Activated T-cell treated with anti-CD3 and anti-CD28 coated beads, Interleukin-2, amount 50 U/mL, for 4 hours (primary cell): ENCODE measurements at regions not wholly inside any gene's neighbourhood (a gene's known extent, or its start where the extent isn't known, plus 50 kb on each side); places are given as distances from the start of the nearest gene placed in this dataset.

Experiments
- ATAC-seq, 2 donors: fragments of 200-7000 bp; cut with Tn5 transposase; one replicate each; pipeline ENCODE4 v1.10.0; 2021
- DNase-seq: peaks from one replicate; pipeline ENCODE4 v3.0.0-alpha.2; 2020
- H3K27me3 Mint-ChIP-seq: one replicate; pipeline ENCODE4 v1.8.0; 2021; ENCODE audit warnings: low read depth, mixed read lengths
- H3K36me3 Mint-ChIP-seq: one replicate; pipeline ENCODE4 v1.8.0; 2022; ENCODE audit warnings: mixed read lengths; ENCODE audit not compliant: insufficient read depth
- H3K4me1 Mint-ChIP-seq: one replicate; pipeline ENCODE4 v1.8.0; 2021; ENCODE audit warnings: low read depth, mixed read lengths
- H3K4me3 Mint-ChIP-seq: one replicate; pipeline ENCODE4 v1.8.0; 2021; ENCODE audit warnings: mild to moderate bottlenecking, moderate library complexity, mixed read lengths
- H3K9me3 Mint-ChIP-seq: one replicate; pipeline ENCODE4 v1.8.0; 2021; ENCODE audit warnings: mixed read lengths

GRCh38 chr4:163866728-163867315 is 372.3 kb downstream of the TMA16 start:
- Mint-ChIP-seq H3K9me3 (no peaks in the 10 kb centered on the region), H3K4me3 (no peak overlapping the region), H3K27me3 (no peaks in the 10 kb centered on the region), H3K36me3 (no peaks in the 10 kb centered on the region), H3K4me1 (no peaks in the 10 kb centered on the region)
- peak; percentile 61 to 73 for ATAC-seq
- DNase-seq: no peak

GRCh38 chr4:163868445-163868844 is 374.0 kb downstream of the TMA16 start:
- no peaks in the 10 kb centered on the region for H3K9me3 Mint-ChIP-seq

DNA sequence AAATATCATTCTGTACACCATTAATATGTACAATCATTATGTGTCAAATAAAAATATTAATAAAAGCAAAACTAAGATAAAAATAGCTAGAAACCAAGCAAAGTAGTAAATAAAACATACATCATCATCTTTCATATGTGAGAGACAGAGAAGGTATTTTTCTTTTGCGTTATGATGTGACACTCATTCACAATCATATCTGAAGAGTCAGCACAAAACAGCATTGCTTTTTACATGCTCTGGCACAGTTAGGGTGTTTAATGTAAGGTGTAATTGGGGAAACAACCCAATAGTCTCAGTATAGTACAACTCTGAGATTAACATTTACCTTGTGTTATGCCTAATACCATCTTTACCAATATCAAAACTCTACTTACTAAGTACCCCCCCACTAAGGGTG is 376.6 kb downstream of the TMA16 start:
- Mint-ChIP-seq H3K4me1 (no peaks in the 10 kb centered on the region), H3K36me3 (no peaks in the 10 kb centered on the region), H3K9me3 (no peaks in the 10 kb centered on the region), H3K4me3 (no peak overlapping the region), H3K27me3 (no peaks in the 10 kb centered on the region)
- ATAC-seq (no peak), DNase-seq (no peak)

More at GRCh38 chr4:163868445-163868844, 374.0 kb downstream of the TMA16 start:
- DNase-seq (no peak), ATAC-seq (no peak)
- Mint-ChIP-seq H3K27me3 (no peaks in the 10 kb centered on the region), H3K4me1 (no peaks in the 10 kb centered on the region), H3K36me3 (no peaks in the 10 kb centered on the region), H3K4me3 (no peak overlapping the region)

DNA sequence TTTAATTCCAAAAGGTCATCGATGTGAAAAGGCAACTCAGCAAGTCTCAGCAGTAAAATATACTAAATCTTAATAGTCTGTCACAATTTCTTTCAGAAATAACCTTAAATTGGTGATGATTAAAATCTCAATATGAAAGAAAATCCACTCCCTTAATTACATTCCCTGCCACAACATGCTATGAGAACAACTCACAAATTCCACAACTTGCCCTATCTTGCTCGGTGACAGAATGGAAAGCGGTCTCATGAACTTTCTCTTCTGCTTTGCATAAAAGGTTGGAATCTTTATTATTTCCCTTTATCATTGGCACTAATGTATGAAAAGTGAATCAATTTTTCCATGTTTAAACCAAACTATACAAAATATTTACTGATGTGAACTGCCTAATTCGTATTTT is 380.8 kb downstream of the TMA16 start:
- H3K9me3 Mint-ChIP-seq: no peaks in the 10 kb centered on the region
- no peaks in the 10 kb centered on the region for H3K4me1 Mint-ChIP-seq
- ATAC-seq: no peak
- no peaks in the 10 kb centered on the region for H3K36me3 Mint-ChIP-seq
- no peak for DNase-seq
- no peak overlapping the region for H3K4me3 Mint-ChIP-seq
- no peaks in the 10 kb centered on the region for H3K27me3 Mint-ChIP-seq

DNA sequence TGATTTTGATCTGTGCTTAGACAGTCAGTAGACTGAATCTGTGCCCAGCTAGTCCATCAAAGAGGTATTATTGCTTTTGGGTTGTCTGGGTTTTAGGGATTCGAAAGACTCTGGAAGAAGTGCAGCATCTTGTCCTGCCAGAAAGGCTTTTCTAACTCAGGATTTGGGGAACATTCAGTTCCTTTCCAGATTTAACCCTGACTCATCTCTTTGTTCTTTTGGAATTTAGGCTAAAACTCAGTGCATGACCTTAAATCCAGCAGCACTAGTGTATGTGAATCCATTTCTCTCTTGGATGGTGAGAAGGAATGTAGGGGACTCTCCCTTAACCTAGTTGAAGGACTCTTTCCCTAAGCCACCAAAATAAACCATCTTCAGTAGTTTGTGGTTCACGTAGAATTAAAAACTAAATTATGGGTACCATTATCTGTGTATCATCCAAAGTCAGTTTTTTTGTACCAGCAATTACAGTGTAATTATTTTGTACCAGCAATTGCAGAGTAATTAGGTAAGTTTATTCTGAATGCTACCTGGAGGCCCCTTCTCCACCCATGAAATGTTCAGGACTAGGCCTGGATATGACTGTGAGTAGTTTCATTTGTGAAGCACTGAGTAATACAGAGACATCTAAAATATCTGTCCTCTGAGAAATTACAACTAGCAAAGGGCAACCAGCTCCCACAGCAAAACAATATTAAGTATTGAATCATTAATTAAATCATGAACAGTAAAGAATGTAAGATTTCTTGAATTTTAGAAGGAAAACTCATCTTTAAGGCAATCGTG is 384.0 kb downstream of the TMA16 start:
- no peak for ATAC-seq
- Mint-ChIP-seq H3K4me1 (no peaks in the 10 kb centered on the region), H3K36me3 (no peaks in the 10 kb centered on the region), H3K27me3 (no peaks in the 10 kb centered on the region), H3K4me3 (no peak overlapping the region), H3K9me3 (no peaks in the 10 kb centered on the region)
- no peak for DNase-seq

GRCh38 chr4:163892417-163892816 is 397.9 kb downstream of the TMA16 start:
- Mint-ChIP-seq H3K27me3 (no peaks in the 10 kb centered on the region), H3K4me3 (no peak overlapping the region), H3K36me3 (no peaks in the 10 kb centered on the region), H3K4me1 (peaks cover 27% of the 10 kb centered on the region), H3K9me3 (peaks cover 6% of the 10 kb centered on the region)
- DNase-seq: no peak
- no peak for ATAC-seq

- Mint-ChIP-seq H3K9me3 (peaks cover 6% of the 10 kb centered on the region), H3K4me1 (peaks cover 29% of the 10 kb centered on the region), H3K27me3 (no peaks in the 10 kb centered on the region), H3K36me3 (no peaks in the 10 kb centered on the region), H3K4me3 (no peak overlapping the region)
- ATAC-seq (peak in 1 of 2 donors; percentile 77), DNase-seq (no peak)
Observed at GRCh38 chr4:163895378-163896005, 401.0 kb downstream of the TMA16 start.

DNA sequence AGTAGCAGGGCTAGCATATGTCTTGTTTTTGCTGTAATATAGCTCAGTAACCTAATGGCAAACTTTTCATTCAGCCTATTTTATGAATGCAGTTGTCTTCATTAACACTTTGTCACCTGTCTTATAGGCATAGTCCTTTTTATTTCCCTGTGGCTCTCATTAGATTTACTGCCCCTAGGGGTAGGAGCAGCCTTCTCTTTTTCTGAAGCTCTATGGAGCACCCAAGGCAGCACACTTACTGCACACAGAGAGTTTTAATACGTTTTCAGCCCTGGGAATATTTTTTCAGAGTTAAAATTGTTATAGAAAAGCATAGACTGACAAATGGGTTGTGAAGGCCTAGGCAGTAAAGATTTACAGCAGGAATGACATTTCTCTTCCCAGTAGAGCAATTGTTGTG is 406.8 kb downstream of the TMA16 start:
- H3K36me3 Mint-ChIP-seq: no peaks in the 10 kb centered on the region
- H3K4me1 Mint-ChIP-seq: peaks cover 10% of the 10 kb centered on the region
- ATAC-seq: no peak
- H3K4me3 Mint-ChIP-seq: no peak overlapping the region
- H3K9me3 Mint-ChIP-seq: peaks cover 6% of the 10 kb centered on the region
- DNase-seq: no peak
- H3K27me3 Mint-ChIP-seq: no peaks in the 10 kb centered on the region

DNA sequence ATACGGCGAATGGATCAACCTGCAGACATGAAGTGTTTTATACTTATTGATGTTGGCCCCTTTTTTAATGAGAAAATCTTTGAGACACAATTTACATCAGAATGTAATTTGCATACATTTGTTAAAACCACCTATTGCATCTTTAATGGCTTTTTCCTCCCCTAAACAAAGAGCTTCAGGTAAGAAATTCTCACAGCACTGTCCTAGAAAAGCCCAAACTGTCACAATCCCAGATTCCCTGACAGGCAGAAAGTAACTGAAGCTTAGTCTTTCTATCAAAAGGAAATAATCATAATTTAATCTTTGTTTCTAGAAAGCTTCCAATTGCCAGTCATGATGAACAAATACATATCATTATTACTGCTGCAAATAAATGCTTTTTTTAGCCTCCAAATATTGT is 407.9 kb downstream of the TMA16 start:
- ATAC-seq: no peak
- peaks cover under 1% of the 10 kb centered on the region for H3K9me3 Mint-ChIP-seq
- no peak overlapping the region for H3K4me3 Mint-ChIP-seq
- H3K4me1 Mint-ChIP-seq: peaks cover 2% of the 10 kb centered on the region
- H3K36me3 Mint-ChIP-seq: no peaks in the 10 kb centered on the region
- no peaks in the 10 kb centered on the region for H3K27me3 Mint-ChIP-seq
- no peak for DNase-seq

DNA sequence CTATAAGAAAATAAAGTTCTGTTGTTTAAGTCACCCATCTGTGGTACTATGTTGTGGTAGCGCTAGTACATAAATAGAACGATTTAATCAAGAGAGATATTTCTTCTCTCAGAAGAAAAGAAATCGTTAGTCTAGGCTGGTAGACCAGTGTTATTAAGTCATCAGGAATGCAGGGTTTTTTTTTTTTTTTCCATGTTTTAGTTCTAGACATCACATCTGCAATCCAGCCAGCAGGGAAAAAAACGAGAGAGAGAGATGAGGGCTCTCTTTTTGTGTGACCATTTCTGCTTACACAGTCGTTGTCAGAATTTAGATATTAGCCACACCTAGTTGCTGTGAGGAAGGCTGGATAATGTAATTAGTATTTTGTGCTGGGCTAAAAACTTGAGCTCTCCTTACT is 417.4 kb downstream of the TMA16 start:
- H3K4me3 Mint-ChIP-seq: no peak overlapping the region
- no peaks in the 10 kb centered on the region for H3K4me1 Mint-ChIP-seq
- no peak for DNase-seq
- H3K36me3 Mint-ChIP-seq: no peaks in the 10 kb centered on the region
- no peak for ATAC-seq
- peaks cover 3% of the 10 kb centered on the region for H3K9me3 Mint-ChIP-seq
- H3K27me3 Mint-ChIP-seq: peaks cover 2% of the 10 kb centered on the region

GRCh38 chr4:163913571-163913970 is 419.1 kb downstream of the TMA16 start:
- no peak overlapping the region for H3K4me3 Mint-ChIP-seq
- ATAC-seq: no peak
- no peaks in the 10 kb centered on the region for H3K27me3 Mint-ChIP-seq
- no peak for DNase-seq
- no peaks in the 10 kb centered on the region for H3K4me1 Mint-ChIP-seq
- no peaks in the 10 kb centered on the region for H3K9me3 Mint-ChIP-seq
- H3K36me3 Mint-ChIP-seq: no peaks in the 10 kb centered on the region

GRCh38 chr4:163915896-163916295 is 421.4 kb downstream of the TMA16 start:
- ATAC-seq: no peak
- no peaks in the 10 kb centered on the region for H3K27me3 Mint-ChIP-seq
- H3K36me3 Mint-ChIP-seq: no peaks in the 10 kb centered on the region
- no peaks in the 10 kb centered on the region for H3K4me1 Mint-ChIP-seq
- H3K9me3 Mint-ChIP-seq: no peaks in the 10 kb centered on the region
- no peak overlapping the region for H3K4me3 Mint-ChIP-seq
- DNase-seq: no peak

- Mint-ChIP-seq H3K36me3 (no peaks in the 10 kb centered on the region), H3K27me3 (no peaks in the 10 kb centered on the region), H3K4me1 (peaks cover 2% of the 10 kb centered on the region), H3K9me3 (no peaks in the 10 kb centered on the region), H3K4me3 (no peak overlapping the region)
- DNase-seq (no peak), ATAC-seq (no peak)
Observed at GRCh38 chr4:163920426-163920825, 425.9 kb downstream of the TMA16 start.

- Mint-ChIP-seq H3K9me3 (no peaks in the 10 kb centered on the region), H3K36me3 (no peaks in the 10 kb centered on the region), H3K4me3 (no peak overlapping the region), H3K4me1 (peaks cover 2% of the 10 kb centered on the region), H3K27me3 (no peaks in the 10 kb centered on the region)
- ATAC-seq (no peak), DNase-seq (no peak)
Observed at GRCh38 chr4:163922302-163922701, 427.8 kb downstream of the TMA16 start.

DNA sequence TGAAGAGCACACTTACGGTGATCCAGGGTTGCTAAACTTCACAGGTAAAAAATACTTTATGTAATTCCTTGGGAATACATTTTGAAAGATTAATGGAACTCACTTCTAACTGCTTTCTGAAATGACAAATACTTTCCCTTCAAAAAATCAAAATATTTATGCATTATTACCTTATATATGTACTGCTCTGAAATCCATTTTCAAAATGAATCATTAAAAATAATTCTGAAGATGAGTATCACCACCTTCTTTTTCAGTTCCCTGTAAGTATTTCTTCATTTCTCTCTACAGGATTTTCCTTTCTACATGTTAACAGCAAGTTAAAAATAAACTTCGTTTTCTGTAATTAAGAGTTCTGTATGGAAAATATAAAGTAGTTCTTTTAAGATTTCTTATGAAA is 428.6 kb downstream of the TMA16 start:
- Mint-ChIP-seq H3K27me3 (no peaks in the 10 kb centered on the region), H3K4me3 (no peak overlapping the region), H3K4me1 (peaks cover 2% of the 10 kb centered on the region), H3K9me3 (no peaks in the 10 kb centered on the region), H3K36me3 (no peaks in the 10 kb centered on the region)
- DNase-seq: no peak
- no peak for ATAC-seq
